Body of pancreas (tissue), 4 donors: ENCODE measurements at regions not wholly inside any gene's neighbourhood (a gene's known extent, or its start where the extent isn't known, plus 50 kb on each side); places are given as distances from the start of the nearest gene placed in this dataset.

Experiments
- ATAC-seq: fragments of 150-250 bp; one replicate; pipeline ENCODE4 v1.9.1; 2016
- DNase-seq, 4 donors: peaks; one replicate each; pipeline ENCODE4 v3.0.0-alpha.2; 2019
- H3K27ac ChIP-seq, 4 donors: fragments of 200-600 bp; sonication (generic); 1 replicate in 3 of 4; 2 replicates in 1 of 4; pipeline versions ENCODE4 v1.5.1 to v1.6.1; 2016 to 2019; ENCODE audit warnings: mild to moderate bottlenecking in 1 of 4, mixed read lengths in 1 of 4, moderate library complexity in 1 of 4
- H3K27me3 ChIP-seq, 2 donors: fragments of 200-600 bp; sonication (generic); one replicate each; pipeline ENCODE4 v1.6.0; 2016; ENCODE audit warnings: mild to moderate bottlenecking in 1 of 2
- H3K36me3 ChIP-seq, 2 donors: fragments of 200-600 bp; sonication (generic); replicated peaks in 1 of 2; 2 replicates each; pipeline ENCODE4 v1.5.1; 2016; ENCODE audit warnings: low read depth in 2 of 2; ENCODE audit not compliant: insufficient read depth in 1 of 2
- H3K4me1 ChIP-seq: fragments of 200-600 bp; sonication (generic); one replicate; pipeline ENCODE4 v1.6.0; 2016
- H3K4me3 ChIP-seq, 2 donors: fragments of 200-600 bp; sonication (generic); 1 replicate in 1 of 2; 2 replicates in 1 of 2; pipeline ENCODE4 v1.5.1; 2016 to 2019
- H3K9me3 ChIP-seq, 3 donors: fragments of 200-600 bp; sonication (generic); 1 replicate in 2 of 3; 2 replicates in 1 of 3; pipeline ENCODE4 v1.5.1; 2016
- CTCF ChIP-seq, 7 experiments: fragments of 450-650 bp in 4 of 7; fragments of 200-600 bp in 3 of 7; sonication (generic) in 3 of 7; IDR thresholded peaks; one replicate each; pipeline ENCODE4 v1.5.1; 2016 to 2019; ENCODE audit warnings: antibody characterized with exemption in 7 of 7
- POLR2A ChIP-seq, 3 donors: fragments of 450-650 bp; IDR thresholded peaks; one replicate each; pipeline ENCODE4 v1.6.1; 2016; ENCODE audit warnings: antibody characterized with exemption in 3 of 3, mild to moderate bottlenecking in 2 of 3
- WGBS, 2 donors: methylation state at CpG; one replicate each; pipeline ENCODE4 v1.1.5; 2017; 5-methylcytosine and 5-hydroxymethylcytosine counted together
- intact Hi-C: fragments of 100-400 bp; cut with DNase I; formaldehyde crosslinking; loops from one replicate; pipeline ENCODE4 v1.15.1; 2023

- ATAC-seq (no peak), DNase-seq (peak in 2 of 4 donors; percentile 10 to 33)
- Histone ChIP-seq H3K4me1 (no peaks in the 10 kb centered on the region), H3K27me3 (no peaks in the 10 kb centered on the region), H3K9me3 (no peaks in the 10 kb centered on the region), H3K27ac (no peak overlapping the region), H3K36me3 (no peaks in the 10 kb centered on the region), H3K4me3 (no peak overlapping the region)
- no peak for TF ChIP-seq POLR2A (IDR thresholded peaks at IDR 0.05)
- TF ChIP-seq CTCF (IDR thresholded peaks at IDR 0.05): no peak
- WGBS, 2 donors: 59 to 73% methylated on average over 2 to 3 of the region's 3 CpGs
- intact Hi-C loops: no loop called here
Measured at GRCh38 chr20:24389686-24390085, 79.7 kb upstream of the SYNDIG1 start.

GRCh38 chr20:24388828-24389380, 80.5 kb upstream of the SYNDIG1 start:
- intact Hi-C loops: no loop called here
- no peak overlapping the region for H3K4me3 ChIP-seq
- no peaks in the 10 kb centered on the region for H3K36me3 ChIP-seq
- TF ChIP-seq POLR2A (IDR thresholded peaks at IDR 0.05): no peak
- TF ChIP-seq CTCF (IDR thresholded peaks at IDR 0.05): no peak
- ATAC-seq: no peak
- H3K27ac ChIP-seq: no peak overlapping the region
- DNase-seq: no peak
- no peaks in the 10 kb centered on the region for H3K4me1 ChIP-seq
- H3K27me3 ChIP-seq: no peaks in the 10 kb centered on the region
- WGBS, 2 donors: 71 to 74% methylated on average over 8 of the region's 8 CpGs
- no peaks in the 10 kb centered on the region for H3K9me3 ChIP-seq

- WGBS, 2 donors: 76 to 81% methylated on average over 5 of the region's 5 CpGs
- Histone ChIP-seq H3K27ac (no peak overlapping the region), H3K9me3 (no peaks in the 10 kb centered on the region), H3K36me3 (no peaks in the 10 kb centered on the region), H3K4me1 (no peaks in the 10 kb centered on the region), H3K27me3 (no peaks in the 10 kb centered on the region), H3K4me3 (no peak overlapping the region)
- no peak for ATAC-seq
- intact Hi-C loops: no loop called here
- TF ChIP-seq CTCF (IDR thresholded peaks at IDR 0.05) (no peak), POLR2A (IDR thresholded peaks at IDR 0.05) (no peak)
- DNase-seq: no peak
Measured at GRCh38 chr20:24385547-24385946, 83.9 kb upstream of the SYNDIG1 start.

GRCh38 chr20:24384865-24385264, 84.6 kb upstream of the SYNDIG1 start:
- Histone ChIP-seq H3K27me3 (no peaks in the 10 kb centered on the region), H3K4me1 (no peaks in the 10 kb centered on the region), H3K36me3 (no peaks in the 10 kb centered on the region), H3K4me3 (no peak overlapping the region), H3K27ac (no peak overlapping the region), H3K9me3 (no peaks in the 10 kb centered on the region)
- WGBS, 2 donors: 70 to 73% methylated on average over 5 of the region's 5 CpGs
- TF ChIP-seq CTCF (IDR thresholded peaks at IDR 0.05) (no peak), POLR2A (IDR thresholded peaks at IDR 0.05) (no peak)
- ATAC-seq (no peak), DNase-seq (no peak)
- intact Hi-C loops: no loop called here

GRCh38 chr20:24382743-24383142, 86.7 kb upstream of the SYNDIG1 start:
- Histone ChIP-seq H3K4me3 (no peak overlapping the region), H3K9me3 (no peaks in the 10 kb centered on the region), H3K27ac (no peak overlapping the region), H3K4me1 (no peaks in the 10 kb centered on the region), H3K36me3 (no peaks in the 10 kb centered on the region), H3K27me3 (no peaks in the 10 kb centered on the region)
- 6 to 10% methylated on average over 2 of the region's 2 CpGs for WGBS, 2 donors
- TF ChIP-seq POLR2A (IDR thresholded peaks at IDR 0.05) (no peak), CTCF (IDR thresholded peaks at IDR 0.05) (no peak)
- intact Hi-C loops: no loop called here
- ATAC-seq (no peak), DNase-seq (peak in 1 of 4 donors; percentile 11)
